GM18873 (cell line): ENCODE measurements at regions not wholly inside any gene's neighbourhood (a gene's known extent, or its start where the extent isn't known, plus 50 kb on each side); places are given as distances from the start of the nearest gene placed in this dataset.
A peak's percentile ranks its signal among the peaks of the same experiment; 100 is the strongest.
"Not testable (repeated sequence)": the region's sequence is repeated elsewhere in the genome, so short reads cannot be mapped to it uniquely, and the experiment has no call there.

Source experiments
- ATAC-seq: cut with Tn5 transposase; IDR thresholded peaks from one replicate; pipeline ENCODE4 v1.9.1; 2021; ENCODE audit warnings: mild to moderate bottlenecking, moderate library complexity, moderate number of reproducible peaks; ENCODE audit not compliant: unreplicated experiment, low FRiP score

DNA sequence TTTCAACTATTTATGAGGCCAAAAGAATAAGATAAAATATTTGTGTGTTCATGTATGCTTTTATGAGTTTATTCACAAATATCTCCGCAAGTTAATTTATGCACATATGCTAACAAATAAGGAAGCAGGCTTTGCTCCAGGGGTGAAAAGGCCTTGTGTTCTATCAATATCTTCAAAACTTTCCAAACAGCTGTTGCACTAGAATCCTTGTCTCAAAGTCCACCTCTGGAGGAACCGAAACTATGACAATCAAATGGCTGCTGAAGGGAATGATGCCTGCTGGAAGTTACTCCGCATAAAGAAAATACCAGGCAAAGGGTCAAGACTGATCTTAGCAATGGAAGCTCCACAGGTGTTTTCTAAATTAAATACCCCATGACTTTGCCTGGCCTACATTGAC, 145.0 kb upstream of the GHITM start:
- no peak for ATAC-seq

DNA sequence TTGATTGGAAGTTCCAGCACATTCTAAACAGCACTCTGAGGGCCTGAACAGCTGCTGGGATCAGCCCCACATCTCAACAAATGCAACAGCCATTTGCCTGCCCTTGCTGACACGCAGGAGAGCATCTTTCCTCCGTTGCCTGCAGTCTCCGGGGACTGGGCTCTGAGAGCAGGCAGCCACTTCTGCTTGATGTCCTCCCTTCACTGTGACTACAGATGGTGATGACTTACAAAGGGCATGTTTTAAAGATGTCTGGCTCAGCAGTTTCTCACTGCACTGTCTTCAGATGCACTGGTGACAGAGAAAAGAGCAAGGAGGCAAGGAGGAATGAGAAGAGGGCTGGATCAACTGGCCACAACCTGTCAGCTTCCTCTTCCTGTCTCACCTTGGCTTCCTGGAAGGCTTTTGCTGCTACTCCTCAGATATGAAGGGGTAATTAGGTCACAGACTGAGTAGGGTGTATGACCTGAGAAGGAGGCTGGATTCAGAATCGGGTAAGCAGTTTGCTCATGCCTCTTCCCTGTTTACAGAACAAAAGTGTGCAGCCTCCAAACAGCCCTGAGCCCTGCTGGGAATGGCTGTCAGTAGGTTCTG, 143.5 kb upstream of the GHITM start:
- ATAC-seq = no peak

DNA sequence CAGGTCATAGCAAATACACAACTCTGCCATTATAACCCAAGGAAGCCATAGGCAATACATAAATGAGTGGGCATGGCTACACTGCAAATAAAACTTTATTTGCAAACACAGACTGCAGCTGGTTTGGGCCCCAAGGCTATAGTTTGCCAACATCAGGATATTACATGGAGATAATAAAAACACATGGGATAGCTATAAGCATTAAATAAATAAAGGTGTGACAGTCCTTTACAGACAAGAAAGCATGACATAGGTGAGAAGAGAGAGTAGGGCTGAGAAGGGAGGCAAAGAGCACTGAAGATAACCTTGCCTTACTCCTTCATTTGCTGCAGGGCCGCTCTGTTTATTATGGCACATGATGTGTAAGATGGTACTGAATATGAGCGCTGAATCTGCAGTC, 135.1 kb upstream of the GHITM start:
- no peak for ATAC-seq

DNA sequence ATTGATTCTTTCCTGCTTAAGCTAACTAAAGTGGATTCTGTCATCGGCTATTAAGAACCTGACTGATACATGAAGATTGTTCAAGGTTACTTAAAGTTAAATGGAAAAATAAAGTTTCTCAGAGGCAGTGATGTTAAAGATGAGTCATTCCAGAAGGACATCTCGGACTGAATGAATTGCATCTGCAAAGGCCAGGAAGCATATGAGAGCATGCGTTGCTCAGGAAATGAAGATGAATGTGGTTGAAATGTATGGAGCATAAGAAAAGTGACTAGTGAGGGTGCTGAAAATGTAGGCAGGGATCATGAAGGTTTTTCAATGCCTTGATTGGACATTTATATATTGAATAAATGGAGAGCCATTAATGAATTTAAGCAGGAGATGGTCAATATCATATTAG, 133.9 kb upstream of the GHITM start:
- no peak for ATAC-seq

DNA sequence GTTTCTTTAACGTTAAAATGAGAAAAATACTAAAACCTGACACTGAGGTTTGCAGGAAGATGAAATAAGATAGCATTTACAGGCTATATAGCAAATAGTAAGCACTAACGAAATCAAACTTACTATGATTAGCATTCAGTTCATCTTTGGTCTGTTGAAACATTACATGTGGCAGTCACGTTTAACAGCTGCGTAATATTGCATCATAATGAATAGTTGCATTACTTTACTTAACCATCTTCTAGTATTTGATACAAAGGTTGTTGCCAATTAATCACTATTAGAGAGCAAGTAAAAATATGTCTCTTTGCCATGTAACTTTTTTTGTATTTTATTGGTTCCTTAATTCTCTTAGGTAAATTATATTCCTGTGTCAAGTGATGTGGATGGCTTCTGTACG, 131.8 kb upstream of the GHITM start:
- no peak for ATAC-seq

DNA sequence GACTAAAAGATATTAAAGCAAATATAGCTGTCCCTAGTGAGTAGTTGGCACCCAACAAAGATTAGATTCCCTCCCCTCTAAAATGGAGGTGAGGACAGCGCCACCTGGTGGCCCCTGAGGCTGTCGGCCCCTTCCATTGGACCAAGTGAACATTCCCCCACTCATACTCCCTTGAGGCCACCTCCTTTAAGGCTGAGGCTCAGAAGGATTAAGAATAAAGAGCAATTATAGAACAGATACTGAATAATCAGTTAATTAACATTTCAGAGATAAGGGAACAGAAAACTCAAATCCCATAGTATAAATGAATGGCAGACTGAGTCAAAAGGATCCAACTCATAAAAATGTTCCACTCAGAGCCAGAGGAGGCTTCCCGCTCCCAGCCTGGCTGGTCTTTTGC, 130.4 kb upstream of the GHITM start:
- ATAC-seq = no peak

DNA sequence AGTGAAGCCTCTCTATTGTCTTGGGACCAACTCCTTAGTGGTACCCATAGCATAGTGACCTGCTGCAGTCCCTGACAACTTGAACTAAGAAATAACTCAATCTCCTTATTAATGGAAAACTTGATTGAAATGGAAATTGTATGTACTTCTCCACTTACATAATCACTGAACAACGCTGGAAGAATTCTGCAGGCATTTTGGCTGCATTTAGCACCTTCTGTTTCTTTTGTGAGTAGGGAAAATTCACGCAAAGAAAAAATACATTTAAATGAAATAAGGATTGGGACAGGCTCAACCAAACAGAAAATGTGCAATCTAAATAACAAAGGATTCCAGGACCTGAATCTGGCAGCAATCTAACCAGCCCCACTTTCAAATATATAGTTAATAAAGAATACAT, 126.9 kb upstream of the GHITM start:
- no peak for ATAC-seq

DNA sequence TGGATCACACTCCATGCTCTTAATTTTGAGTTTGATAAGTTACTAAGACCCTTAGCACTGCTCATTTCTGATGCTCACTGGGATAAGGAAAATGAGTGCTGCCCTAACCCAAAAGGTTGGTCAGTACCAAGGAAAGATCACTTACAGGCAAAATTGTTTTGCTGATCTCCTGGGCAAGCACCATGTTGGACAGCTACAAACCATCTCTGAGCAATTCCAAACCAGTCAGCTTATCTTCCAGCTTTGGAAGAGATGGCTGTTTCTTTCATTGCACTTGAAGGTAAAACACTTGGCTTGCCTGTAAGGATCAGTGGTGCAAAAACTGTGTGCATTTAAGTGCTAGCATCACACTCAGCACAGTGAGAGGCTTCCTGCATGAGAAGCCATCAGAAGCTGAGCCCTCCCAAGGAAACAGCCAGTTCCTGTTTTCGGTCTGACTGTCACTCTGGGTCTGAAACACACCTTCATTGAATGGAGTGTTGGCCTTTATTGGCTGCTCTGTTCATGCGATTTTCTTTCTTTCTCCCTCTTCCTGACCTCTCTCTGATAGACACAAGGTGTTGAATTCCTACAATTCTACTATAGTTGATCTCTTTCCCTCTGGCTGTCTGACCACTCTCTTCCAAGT, 126.4 kb upstream of the GHITM start:
- ATAC-seq = peak; percentile 89

DNA sequence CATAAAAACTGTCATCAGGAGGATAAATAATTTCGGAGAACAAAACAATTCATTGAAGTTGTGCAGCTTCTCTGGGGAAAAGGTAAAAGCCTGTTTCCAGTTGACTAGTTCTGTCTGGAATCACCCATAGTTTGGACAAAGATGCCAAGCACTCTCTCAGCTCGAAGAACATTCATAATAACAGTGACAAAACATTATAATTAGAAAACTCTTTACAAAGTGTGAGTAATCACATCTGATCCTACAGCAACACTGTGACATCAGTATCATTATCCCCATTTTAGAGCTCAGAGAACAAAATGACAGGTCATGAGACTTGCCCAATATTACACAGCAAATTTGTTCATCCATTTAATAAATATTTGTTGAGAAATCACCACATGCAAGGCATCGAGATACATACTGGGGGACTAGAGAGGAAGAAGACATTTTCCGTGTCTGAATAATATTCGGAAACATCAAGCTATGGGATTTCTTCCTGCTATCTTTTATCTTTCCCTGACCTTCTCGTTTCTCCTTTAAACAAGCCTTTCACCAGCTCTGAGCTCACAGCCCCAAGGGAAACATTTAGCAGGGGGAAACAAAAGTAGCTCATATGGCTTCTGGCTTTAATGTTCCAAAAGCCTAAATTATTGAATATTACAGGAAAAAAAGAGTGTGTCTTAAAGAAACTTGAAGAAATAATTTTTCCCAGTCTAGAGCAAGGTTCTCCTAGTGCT, 123.3 kb upstream of the GHITM start:
- ATAC-seq = no peak

DNA sequence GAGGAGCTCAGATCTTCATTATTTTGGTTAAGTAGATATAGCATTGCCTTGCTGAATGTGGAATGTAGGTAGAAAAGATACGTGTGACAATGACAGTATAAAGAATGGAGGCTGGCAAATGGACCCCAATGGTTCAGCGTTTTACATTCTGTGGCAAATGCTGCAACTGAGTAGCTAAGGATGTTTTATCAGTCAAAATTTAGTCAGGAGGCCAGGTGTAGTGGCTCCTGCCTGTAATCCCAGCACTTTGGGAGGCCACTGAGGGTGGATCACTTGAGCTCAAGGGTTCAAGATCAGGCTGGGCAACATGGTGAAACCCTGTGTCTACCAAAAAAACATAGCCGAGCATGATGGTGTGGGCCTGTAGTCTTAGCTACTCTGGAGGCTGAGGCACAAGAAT, 120.5 kb upstream of the GHITM start:
- no peak for ATAC-seq

DNA sequence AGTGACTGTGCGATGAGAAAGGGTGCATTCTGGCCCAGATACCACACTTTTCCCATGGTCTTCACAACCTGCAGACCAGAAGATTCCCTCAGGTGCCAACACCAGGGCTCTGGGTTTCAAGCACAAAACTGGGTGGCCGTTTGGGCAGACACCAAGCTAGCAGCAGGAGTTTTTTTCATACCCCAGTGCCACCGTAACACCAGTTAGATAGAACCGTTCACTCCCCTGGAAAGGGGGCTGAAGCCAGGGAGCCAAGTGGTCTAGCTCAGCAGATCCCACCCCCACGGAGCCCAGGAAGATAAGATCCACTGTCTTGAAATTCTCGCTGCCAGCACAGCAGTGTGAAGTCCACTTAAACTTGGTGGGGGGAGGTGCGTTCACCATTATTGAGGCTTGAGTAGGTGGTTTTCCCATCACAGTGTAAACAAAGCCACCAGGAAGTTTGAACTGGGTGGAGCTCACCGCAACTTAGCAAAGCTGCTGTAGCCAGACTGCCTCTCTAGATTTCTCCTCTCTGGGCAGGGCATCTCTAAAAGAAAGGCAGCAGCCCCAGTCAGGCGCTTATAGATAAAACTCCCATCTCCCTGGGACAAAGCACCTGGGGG, 119.4 kb upstream of the GHITM start:
- not testable (repeated sequence) for ATAC-seq

DNA sequence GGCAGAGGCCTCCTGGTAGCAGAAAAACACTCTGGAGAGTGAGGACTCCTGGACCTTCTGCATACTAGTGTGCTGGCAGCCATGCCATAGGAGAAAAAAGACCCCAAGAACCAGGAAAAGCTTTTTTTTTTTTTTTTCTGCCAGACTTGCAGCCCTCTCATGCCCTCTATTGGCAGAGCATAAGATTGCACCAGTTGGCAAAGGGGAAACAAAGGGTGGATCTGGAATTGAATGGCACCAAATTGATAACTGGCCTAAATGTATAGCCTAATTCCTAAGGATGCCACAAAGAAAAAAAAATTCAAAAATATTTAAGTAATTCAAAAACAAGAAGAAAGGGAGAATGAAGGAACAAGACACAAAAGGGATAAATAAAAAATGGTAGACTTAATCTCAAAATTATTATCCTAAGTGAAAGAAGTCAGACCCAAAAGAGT, 112.5 kb upstream of the GHITM start:
- no peak for ATAC-seq

DNA sequence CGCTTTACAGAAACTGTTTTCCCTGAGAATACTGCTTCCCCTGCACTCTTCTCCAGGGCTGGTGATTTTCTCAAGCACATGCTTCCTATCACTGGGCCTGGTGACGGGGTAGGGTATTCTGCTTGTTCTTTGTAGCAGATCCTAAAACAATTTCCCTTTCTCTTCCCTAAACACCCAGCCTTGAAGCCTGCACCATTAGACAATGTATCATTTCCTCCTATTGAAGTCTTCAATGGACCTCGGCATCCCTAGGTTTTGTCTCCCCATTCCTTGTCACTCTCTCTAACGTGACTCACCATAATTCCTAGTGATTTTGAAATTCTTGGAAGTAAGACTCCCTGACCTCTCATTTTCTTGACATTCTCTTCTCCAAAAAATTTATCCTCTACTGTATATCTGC, 109.5 kb upstream of the GHITM start:
- ATAC-seq = no peak

DNA sequence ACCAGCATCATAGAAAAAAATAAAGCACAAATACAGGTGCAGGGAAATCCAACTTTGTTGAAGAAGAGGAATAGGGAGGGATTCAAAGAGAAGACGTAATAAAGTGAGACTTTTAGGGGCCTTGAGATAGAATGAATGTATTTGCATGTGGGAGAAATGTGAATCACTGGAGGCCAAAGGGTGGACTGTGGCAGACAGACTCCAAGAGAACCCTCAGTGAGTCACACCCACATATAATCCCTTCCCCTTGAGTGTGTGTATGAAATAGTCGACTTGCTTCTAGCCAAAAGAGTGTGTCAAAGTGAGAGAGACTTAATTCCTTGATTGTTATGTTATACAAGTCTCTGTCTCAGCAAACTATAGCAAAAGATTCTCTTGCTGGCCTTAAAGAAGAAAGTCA, 101.3 kb upstream of the GHITM start:
- ATAC-seq = no peak

DNA sequence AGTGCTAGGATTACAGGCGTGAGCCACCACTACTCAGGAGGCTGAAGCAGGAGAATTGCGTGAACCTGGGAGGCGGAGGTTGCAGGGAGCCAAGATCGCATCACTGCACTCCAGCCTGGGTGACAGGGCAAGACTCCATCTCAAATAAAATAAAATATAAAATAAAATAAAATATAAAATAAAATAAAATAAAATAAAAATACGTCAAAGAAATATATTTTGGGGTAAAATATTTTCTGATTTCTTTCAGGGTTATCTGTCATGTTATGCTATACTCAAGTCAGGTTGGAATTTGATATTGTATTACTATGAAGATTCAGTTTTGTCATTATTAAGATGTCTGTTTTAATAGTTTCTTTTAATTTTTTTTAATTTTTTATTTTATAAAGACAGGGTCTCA, 99.4 kb upstream of the GHITM start:
- no peak for ATAC-seq

DNA sequence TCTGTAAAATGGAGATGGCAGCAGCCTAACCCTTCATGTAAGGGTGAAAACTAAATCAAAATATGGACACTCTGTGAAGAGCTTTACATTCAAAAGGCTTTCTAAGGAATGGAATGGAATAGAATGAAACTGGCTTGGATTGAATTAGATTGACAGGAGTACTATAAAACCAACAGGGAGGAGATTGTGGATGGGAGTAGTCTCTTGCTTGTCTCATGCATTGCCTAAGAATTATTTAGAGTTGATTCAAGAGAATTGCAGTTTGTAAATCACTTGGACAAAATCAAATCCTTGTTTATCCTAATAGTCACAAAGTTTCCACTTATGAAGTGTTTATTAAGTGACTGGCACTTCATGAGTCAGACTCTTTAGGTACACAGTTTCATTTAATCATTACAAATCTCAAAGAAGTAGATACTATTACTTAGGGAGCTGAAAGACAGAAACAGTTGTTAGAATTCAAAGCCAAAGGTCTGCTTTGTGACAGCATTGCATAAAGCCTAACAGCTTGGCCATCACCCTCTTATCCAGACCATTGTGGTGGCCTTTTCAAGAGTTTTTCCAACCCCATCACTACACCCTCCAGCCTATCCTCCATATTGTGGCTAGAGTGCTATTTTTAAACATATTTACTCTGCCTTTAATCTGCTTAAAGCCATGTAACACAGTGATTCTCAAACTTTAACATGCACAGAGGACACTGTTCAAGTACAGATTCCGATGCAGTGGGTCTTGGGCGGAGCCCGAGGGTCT, 91.9 kb upstream of the GHITM start:
- no peak for ATAC-seq

DNA sequence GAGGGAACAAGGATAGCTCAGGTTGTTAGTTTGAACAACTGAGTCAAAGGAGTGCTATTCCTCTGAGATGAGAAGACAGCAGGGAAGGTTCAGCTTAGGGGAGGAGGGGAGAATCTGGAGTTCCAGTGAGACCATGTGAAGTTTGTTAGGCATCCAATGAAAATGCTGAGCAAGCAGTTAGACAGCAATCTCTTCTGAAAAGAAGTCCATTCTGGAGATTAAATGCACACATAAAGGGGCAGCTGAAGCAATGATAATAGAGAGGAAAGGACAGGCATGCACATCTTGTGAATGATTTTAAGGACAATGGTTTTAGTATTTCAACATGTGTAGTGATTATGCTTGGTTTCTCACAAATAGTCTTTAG, 89.7 kb upstream of the GHITM start:
- ATAC-seq = no peak

DNA sequence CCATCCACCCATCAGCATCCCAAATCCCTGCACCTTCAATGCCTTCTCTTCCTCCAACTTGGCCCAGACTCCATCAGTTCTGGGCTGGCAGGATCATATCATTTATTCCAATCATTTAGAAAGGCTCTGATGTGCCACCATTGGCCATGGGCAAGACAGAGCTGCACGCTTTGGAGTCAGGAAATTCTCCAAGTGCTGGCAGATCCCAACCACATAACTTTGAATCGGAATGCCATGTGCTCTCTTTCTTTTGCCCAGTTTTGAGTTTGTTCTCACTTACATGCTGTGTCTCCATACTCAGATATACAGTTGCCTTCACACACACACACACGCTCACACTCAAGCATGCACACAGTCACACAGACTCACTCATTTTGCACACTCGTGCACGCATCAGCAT, 85.7 kb upstream of the GHITM start:
- ATAC-seq = no peak

DNA sequence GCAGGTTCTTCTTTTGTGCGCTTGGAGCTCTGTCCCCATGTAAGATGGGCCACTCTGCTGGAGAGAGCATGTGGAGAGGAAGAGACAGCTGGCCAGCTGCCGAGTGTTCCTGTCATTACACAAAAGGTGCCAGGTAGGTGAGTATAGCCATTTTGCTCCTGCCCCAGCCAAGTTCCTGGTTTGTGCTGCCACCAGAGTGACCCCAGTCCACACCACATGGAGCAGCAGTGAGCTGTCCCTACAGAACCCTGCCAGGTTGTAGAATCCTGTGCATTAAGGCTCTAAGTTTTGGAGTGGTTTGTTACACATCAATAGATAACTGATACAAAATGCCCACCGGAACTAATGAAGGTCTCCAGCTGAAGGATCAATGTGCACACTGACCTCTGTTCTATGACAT, 84.6 kb upstream of the GHITM start:
- no peak for ATAC-seq

DNA sequence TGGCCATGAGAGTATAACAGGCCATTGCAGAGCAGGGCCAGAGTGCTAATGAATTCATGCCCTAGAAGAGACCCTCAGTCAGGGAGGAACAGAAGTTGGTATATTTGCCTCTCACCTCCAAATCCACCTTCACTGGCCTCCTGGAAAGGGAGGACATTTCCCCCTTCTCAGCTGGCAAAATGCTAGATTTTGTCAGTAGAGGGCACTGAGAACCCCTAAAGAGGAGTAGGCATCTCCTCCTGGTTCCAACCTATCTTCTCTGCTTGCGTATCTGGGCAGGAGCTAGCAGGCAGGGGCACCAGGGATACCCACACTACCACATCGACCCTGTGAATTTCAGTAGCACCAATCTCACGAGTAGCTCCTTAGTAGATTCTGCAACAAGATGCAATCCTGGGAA, 79.8 kb upstream of the GHITM start:
- ATAC-seq = no peak

DNA sequence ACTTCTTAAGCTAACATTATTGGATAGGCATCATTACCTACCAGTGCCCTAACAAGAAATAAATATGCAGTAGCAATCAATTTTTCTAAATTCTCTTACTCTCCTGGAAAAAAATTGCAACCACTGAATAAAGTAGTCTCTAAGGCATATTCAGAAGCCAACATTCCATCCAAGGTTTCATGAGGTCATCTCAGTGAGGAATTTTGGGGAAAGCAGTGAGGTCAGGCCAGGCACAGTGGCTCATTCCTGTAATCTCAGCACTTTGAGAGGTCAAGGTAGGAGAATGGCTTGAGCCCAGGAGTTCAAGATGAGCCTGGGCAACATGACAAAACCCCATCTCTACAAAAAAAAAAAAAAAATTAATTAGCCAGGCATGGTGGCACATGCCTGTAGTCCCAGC, 75.9 kb upstream of the GHITM start:
- no peak for ATAC-seq
